AG20443 (cell line): ENCODE measurements at regions not wholly inside any gene's neighbourhood (a gene's known extent, or its start where the extent isn't known, plus 50 kb on each side); places are given as distances from the start of the nearest gene placed in this dataset.

Experiments used
- DNase-seq: peaks from one replicate; pipeline ENCODE4 v3.0.0; 2012; ENCODE audit warnings: low spot score, mixed read lengths

DNA sequence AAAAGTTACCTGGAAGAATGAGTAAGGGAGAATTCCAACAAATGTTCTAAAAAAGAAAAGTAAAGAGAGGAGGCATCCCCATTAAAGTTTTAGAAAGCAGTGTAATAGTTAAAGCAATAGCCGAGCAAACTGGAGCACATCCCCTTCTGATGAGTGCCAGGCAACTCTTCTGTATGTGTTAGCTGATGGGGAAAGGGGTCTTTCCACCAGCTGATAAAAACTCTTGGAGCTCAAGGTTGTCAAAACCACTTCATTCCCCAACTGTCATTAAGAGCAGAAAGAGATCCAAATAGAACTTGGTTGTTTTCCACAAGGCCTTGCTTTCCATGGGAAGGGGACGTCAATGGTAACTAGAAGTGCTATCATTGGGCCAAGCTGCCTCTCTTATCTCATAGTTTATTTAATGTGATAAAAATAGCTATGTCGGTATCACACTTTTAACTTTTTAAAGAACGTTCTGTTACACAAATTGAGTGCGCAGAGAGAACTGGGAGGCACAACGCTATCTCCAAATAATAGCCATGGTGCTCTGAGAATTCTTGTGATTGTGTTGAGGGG lies 116.9 kb downstream of the POLR2M start:
- DNase-seq = no peak

DNA sequence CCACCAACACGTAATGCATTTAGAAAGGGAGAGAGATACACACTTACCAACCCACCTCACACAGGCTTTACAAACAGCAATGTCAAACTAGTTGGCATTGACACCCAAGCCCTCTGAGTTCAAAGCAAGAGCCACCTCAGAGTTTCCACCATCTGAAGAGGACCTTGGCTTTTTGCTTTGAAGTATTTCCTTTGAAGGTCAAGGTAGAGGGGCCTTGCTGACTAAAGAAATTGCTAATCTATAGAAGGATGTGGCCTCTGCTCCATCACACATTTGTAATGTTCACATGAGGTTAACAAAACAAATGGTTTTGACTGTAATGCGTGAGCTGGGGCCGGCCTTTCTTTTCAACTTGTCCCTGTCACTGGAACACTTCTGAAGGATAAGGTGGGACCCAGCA lies 117.7 kb downstream of the POLR2M start:
- no peak for DNase-seq

DNA sequence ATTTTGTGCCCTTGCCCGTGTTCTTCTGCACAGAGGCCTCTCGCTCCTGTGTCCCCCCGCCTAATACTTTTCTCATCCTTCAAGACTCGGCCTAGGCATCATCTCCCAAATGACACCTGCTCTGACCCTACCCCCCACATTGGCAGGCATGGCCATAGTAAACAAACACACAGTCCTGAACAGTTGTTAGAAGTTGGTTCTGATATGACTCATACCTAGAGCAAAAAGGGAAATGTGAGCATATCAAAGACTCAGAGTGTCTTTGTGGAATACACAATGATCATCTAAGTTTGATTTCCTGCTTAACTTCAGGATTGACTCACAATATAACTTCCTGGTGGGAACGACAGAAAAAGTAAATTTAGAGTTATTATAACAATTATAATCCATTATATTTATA lies 120.5 kb downstream of the POLR2M start:
- DNase-seq = no peak

DNA sequence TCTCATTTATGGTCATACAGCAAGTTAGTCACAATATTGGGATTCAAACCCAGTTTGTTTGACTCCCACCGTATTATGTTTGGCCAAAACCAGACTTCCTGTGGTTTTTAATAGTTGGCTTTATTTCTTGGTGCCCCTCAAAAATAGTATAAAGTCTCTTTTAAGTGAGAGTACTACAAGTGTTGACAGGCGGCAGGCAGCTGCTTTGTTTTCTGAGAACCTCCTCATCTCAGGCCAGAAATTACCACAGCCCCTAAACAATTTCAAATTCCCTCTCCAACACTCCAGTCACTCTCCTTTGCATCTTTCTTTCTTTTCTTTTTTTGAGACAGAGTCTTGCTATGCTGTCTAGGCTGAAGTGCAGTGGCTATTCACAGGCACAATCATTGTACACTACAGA lies 121.5 kb downstream of the POLR2M start:
- no peak for DNase-seq

DNA sequence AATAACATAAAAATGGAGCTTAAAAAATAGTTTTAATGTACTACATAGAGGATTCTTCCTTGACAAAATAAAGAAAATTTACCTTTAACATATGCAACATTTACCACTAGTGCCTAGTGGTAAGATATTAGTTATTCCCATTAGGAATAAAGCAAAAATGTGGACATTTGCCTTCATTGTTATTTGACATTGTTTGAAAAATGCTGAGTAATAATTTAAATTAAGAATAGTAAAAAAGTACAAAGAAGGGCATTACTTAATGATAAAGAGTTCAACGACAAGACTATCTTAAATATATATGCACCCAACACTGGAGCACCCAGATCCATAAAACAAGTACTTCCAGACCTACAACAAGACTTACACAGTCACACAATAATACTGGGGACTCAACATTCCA lies 125.7 kb downstream of the POLR2M start:
- no peak for DNase-seq

DNA sequence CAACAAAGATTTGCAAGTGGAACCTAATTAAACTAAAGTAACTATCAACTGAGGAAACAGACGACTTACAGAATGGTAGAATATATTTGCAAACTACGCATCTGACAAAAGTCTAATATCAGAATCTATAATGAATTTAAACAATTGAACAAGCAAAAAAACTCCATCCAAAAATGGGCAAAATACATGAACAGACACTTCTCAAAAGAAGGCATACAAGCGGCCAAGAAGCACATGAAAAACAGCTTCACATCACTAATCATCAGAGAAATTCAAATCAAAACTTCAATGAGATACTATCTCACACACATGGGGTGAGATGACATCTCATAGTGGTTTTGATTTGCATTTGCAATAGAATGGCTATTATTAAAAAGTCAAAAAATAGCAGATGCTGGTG lies 128.6 kb downstream of the POLR2M start:
- DNase-seq = no peak

DNA sequence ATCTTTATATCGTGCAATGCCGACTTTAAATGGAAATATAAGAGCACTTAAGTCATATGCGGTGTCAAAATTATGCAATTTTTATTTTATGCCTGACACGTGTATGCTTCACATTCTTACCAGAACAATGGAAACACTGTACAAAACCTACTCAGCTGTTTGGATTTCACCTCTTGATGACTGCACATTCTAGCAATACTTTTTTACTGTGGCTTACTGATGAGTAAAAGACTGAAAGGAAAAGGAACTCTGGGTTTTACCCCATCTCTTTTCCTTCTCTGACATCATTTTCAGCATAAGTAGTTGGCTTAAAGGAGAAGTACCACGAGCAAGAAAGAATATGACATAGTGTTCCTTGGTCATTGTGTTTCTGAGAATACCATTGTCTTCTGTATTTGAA lies 142.8 kb downstream of the POLR2M start:
- DNase-seq = no peak

DNA sequence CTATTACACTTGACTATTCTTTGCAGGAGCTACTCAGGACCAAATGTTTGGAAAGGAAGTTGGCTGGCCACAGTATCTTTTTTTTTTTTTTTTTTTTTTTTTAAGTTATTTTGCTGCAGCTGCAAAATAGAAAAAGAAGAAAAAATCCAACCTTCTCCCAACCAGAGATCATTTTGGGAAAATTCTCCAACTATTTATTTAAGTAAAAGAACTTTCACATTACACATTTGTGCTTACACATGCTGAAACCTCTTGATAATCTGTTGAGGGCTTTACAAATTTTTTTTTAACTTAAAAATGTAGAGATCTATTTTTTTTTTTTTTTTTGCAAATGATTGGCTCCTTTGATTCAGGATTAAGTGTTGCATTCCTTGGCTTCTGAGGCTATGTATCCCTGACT lies 148.0 kb downstream of the POLR2M start:
- DNase-seq = no peak

DNA sequence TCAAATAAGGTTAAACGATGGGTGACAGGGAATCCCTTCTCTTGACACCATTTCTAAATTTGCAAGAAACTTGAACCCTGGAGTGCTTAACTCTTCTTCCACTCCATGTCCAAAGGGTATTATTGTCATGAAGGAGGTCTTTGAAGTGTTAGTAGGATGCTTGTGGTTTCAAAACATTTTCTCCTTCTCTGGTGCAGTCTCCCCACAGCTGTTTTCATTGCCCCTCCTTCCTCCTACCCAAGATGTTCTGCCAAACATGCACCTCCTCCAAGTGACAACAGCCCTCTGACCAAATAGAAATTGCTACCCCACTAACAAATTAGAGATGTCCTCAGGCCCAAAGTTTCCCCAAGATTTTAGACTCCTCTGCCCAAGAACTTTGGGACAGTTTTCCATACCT lies 151.4 kb downstream of the POLR2M start:
- DNase-seq = no peak

DNA sequence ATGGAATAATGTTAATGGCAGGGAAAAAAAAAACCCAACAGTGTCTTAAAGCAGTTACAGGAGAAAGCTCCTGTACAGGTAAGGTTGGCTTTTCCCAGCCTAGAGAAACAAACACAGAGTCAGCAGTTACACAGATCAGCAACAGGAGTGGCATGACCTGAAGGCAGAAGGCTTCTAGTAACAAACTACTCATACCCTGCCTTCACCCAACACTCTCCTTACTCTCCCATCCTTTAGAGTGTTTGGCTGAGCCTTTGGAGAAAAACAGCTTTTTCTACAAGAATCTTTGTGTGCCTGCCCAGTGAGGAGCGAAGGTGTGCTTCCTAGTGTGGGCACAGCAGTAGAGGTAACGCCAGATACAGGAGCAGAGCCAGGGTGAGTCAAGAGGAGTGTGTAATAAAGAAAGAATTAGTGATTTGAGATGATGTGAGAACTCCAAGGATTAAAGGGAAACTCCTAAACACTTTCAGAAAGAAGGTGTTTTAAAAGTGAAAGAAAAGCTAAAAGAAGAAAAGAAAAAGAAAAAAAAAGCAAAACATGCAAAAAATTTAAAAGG lies 152.7 kb downstream of the POLR2M start:
- DNase-seq = no peak

DNA sequence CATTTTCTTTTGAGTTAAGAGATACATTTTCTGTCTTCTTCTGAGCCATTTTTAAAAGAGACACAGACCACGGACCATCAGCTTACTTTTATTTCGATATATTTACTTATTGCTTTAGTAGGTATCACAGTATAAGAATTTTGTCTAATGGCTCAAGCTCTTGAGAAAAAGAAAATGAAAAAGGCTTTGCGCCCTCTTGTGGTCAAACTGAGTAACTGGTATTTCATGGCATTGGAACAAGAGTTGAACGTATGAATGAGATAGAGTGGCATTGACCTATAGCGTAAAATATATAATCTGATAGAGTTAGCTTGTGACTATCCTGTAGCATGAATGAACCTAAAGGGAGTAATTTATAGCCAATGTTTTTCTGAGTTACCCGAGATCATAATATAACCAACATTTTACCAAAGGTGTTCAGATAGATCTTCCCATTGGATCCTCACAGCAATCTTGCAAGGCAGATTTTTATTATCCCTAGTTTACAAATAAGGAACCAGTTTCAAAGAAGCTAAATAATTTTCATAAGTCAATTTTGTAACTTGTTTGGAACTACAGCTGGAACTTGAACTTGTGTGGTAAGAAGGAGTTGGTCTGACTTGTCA lies 154.6 kb downstream of the POLR2M start:
- DNase-seq = peak; percentile 40

DNA sequence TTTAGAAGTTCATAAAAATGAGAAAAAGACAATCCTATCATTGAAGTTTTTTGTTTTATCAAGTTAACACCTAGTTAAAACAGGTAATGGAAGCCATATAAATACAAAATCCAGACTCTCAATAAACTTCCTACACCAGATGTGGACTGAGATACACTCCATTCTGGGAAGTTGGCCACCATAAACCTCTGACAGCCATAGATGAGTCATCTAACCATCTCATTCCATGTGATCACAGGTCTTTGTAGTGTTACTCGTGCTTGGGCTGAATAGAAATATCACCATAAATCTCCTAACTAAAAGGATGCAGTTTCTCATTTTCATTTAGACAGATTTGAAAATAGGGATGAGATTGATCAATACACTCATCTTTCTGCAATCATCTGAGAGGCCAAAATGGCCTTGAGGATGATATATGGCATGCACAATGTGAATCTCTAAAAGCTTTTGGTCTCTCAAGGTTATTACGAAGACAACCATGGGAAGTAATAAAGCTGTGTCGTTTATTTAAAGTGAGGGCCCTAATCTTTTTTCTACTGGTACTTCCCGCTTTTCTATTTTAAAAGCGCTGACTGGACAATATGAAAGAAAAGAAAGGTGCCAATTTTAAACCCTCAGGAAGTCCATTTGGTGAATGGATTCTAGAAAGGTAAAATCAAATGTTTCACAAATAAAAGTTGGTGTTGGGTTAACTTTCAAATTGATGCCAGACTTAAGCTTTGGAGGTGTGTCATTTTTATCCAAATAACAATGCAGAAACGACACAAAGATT lies 155.5 kb downstream of the POLR2M start:
- peak; percentile 74 for DNase-seq

DNA sequence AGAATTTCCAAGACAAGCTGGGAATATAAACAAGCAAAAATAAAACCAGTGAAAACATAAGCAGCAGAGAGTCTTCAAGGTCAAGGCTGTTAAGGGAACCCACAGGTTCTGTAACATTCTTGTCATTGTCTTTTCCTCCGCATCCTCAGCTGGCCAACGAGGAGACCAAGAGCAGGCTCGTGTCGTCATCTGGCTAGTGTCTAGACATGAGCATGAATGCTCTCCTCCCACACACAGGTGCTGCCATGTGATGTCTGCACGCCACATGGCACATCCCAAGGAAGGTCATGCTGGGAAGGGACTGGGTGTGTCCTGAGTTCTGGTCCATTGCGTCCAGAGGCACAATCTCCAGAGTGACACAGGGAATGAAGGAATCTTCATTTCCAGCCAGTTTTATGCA lies 156.2 kb downstream of the POLR2M start:
- DNase-seq = no peak

DNA sequence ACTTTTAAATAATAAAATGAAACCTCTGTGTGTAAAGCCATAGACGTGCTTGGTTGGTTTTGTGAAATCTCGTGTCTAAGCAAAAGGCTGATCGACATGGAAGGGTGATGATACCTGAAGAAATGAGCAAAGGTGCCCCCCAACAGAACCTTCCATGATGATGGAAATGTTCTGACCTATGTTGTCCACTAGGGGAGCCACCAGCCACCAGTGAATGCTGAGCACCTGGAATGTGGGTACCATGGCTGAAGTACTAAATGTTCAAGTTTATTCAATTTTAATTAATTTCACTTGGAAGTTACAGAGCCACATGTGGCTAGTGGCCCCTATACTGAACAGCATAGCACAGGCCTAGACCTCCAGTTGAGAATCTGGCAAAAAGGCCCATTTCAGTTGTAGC lies 158.8 kb downstream of the POLR2M start:
- no peak for DNase-seq

DNA sequence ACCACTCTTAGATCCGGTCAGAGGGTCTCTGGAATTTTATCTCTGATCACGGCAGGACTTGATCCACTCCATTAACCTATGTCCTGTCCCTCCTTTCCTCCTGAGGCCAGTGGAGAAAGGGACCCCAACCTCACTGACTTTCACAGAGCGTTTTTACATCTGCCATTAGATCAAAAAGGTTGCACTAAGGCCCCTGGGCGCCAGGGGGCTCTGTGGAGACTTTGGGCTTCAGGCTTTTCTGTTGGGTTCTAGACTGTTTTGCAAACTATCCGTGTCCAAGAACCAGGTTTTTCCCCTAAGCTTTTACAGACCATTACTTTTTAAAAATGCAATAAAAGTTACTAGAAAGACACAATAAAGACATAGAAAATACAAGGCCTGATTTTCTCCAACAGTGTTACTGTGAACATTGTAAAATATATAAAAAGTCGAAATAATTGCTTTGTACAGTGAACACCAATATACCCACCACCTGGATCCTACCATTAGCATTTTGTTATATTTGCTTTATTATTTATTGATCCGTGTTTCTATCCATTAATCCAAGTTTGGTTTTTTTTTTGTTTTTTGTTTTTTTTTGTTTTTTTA lies 159.7 kb downstream of the POLR2M start:
- peak; percentile 68 for DNase-seq

DNA sequence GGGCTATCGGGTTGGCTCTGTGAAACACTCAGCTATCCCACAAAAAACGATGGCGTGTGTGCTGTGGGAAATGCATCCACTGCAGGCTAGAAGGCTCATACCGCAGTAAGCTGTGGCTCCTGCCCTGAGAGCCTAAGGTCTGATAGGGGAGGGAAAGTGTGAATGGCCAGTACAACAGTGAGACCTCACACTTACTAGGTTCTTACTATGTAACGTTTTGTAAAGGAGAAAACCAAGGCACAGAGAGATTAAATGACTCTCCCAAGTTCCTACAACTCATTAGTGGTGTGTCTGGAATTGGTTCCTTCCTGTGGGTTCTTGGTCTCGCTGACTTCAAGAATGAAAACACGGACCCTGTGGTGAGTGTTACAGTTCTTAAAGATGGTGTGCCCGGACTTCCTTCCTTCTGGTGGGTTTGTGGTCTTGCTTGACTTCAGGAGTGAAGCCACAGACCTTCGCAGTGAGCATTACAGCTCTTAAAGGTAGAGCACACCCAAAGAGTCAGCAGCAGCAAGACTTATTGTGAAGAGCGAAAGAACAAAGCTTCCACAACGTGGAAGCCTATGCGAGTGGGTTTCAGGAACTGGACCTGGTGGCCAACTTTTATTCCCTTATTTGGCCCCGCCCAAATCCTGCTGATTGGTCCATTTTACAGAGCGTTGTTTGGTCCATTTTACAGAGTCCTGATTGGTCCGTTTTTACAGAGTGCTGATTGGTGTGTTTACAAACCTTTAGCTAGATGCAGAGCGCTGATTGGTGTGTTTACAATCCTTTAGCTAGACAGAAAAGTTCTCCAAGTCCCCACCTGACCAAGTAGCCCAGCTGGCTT lies 161.7 kb downstream of the POLR2M start:
- no peak for DNase-seq

DNA sequence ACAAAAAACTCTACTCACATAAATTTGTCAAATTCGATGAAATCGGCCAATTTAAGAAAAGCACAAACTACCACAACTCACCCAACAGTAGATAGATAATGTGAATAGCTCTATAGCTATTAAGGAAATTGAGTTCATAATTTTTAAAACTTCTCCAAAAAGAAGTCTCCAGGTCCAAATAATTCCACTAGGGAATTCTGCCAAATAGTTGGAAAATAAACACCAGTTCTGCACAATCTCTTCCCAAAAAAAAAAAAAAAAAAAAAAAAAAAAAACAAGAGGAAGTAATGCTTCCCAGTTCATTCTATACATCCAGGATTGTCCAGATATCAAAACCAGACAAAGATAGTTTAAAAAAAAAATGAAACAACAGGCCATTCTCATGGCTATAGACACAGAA lies 164.2 kb downstream of the POLR2M start:
- no peak for DNase-seq

DNA sequence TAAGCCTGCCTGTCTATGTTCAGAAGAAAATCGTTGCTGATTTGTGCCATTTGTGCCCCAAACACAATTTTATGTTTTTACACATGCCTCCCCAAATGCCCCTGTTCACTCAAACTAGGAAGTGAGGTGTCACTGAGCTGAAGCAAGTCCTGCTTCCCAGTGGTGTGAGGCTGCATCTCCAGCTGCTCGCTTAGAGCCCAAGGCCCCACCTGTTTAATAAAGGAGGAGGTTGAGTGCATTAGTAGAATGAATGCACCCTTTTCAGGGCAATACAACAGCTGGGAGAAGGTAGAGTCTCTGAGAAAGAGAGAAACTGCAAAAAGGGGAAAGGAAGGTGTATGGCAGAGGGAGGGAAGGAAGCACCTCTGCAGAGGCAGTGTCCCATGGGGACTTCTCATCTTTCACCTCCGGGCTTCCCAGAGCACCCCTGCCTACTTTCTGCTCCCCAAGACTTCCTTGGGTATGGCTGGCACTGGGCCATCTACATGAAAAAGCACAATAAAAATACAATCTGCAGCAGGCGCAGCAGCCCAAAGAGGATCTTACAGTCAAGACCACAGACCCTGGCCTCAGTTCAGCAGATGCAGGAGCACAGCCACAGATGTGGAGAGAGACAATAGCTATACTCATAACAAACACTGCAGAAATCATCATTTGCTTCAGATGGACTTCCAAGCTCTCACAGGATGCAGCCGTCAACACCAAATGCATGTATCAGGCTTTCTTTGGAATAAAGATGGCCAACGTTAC lies 165.9 kb downstream of the POLR2M start:
- DNase-seq = no peak

DNA sequence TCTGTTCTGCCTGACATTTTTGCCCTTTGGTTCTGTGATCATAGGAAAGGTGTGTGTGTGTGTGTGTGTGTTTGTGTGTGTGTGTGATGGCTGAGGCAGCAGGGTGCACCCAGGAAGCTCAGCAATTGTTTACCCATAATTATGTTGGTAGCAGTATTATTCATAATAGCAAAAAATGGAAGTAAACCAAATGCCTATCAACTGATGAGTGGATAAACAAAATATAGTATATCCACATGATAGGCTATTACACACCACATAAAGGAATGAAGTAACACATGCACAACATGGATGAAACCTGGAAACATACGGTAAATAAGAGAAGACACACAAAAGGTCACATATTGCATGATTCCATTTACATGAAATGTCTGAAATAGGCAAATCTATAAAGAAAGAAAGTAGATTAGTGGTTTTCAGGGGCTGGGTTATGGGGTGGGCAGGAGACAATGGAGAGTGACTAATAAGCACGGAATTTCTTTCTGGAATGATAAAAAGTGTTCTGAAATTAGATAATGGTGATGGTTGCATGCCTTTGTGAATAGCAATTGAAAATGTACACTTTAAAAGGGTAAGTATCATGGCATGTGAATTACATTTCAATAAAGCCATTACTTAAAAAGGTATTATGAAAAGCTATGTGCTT lies 167.2 kb downstream of the POLR2M start:
- DNase-seq = peak; percentile 27

DNA sequence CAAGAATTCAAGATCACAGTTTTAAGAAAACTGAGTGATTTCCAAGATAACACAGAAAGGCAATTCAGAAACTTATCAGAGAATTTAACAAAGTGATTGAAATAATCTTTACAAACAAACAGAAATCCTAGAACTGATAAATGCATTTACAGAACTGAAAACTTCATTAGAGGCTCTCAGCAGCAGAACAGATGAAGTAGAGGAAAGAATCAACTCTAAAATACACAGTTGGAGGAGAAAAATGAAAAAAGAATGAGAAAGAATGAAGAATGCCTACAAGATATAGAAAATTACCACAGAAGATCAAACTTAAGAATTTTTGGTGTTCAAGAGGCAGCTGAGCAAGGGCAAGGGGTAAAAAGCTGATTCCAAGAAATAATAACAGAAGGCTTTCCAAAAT lies 168.8 kb downstream of the POLR2M start:
- DNase-seq = no peak

DNA sequence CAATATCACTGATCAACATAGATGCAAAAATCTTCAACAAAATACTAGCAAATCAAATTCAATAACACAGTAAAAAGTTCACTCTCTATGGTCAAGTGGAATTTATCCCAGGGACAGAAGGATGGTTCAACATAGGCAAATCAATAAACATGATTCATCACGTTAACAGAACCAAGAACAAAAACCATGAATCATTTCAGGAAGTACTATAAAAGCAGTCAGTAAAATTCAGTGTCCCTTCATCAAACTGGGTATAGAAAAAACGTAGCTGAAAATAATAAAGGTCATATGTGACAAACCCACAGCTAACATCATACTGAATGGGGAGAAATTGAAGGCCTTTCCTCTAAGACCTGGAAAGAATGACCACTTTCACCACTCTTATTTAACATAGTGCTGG lies 172.1 kb downstream of the POLR2M start:
- DNase-seq = no peak
